ENCODE measurements at regions not wholly inside any gene's neighbourhood (a gene's known extent, or its start where the extent isn't known, plus 50 kb on each side); places are given as distances from the start of the nearest gene placed in this dataset.

DNA sequence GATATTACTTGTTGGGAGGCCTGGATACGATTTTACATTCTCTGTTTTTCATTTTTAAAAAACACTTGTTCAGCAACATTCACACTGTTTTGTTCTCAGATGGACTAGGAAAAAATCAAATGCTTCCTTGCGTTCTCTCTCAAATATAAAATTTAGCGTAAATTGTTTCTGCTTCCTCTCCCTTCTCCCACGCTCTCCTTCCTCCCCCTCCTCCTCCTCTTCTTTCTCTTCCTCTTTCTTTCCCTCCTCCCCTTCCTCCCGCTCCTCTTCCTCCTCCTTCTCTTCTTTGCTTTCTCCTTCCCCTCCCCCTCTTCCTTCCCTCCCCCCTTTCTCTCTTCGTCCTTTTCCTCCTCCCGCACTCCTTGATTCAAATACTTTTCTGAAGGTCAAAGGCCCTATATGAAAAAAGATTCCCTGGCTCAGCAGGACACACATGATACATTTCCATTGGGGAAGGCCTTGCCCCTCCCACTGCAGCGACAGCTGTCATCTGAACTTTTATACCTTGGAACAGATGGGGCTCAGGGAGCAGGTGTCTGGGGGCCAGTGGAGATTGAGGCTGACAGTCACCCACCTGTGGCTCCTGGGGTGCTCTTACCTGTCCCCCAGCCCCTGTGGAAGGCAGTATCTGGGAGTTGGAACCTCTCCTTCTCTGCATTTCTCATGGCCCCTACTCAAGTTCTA is 99.4 kb upstream of the SDK2 start:
- TF ChIP-seq REST (IDR thresholded peaks at IDR 0.05; ENCODE audit: insufficient read depth in 1 of 2, low read depth in 2 of 2, low read length in 1 of 2) = no peak
- TF ChIP-seq SIN3A (IDR thresholded peaks at IDR 0.05; ENCODE audit: borderline replicate concordance, insufficient read depth, low read depth, low read length) = no peak
- TF ChIP-seq POLR2AphosphoS5 (IDR thresholded peaks at IDR 0.05; ENCODE audit: low read depth, low read length) = no peak
- TF ChIP-seq, protein P1, sequence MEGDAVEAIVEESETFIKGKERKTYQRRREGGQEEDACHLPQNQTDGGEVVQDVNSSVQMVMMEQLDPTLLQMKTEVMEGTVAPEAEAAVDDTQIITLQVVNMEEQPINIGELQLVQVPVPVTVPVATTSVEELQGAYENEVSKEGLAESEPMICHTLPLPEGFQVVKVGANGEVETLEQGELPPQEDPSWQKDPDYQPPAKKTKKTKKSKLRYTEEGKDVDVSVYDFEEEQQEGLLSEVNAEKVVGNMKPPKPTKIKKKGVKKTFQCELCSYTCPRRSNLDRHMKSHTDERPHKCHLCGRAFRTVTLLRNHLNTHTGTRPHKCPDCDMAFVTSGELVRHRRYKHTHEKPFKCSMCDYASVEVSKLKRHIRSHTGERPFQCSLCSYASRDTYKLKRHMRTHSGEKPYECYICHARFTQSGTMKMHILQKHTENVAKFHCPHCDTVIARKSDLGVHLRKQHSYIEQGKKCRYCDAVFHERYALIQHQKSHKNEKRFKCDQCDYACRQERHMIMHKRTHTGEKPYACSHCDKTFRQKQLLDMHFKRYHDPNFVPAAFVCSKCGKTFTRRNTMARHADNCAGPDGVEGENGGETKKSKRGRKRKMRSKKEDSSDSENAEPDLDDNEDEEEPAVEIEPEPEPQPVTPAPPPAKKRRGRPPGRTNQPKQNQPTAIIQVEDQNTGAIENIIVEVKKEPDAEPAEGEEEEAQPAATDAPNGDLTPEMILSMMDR (IDR thresholded peaks at IDR 0.05) = no peak

Measured in Panc1 (cell line).